Activated CD4-positive, alpha-beta memory T cell treated with anti-CD3 and anti-CD28 coated beads for 36 hours (primary cell): ENCODE measurements at regions not wholly inside any gene's neighbourhood (a gene's known extent, or its start where the extent isn't known, plus 50 kb on each side); places are given as distances from the start of the nearest gene placed in this dataset.
A peak's percentile ranks its signal among the peaks of the same experiment; 100 is the strongest.
"Not testable (repeated sequence)": the region's sequence is repeated elsewhere in the genome, so short reads cannot be mapped to it uniquely, and the experiment has no call there.

Experiments
- CTCF ChIA-PET: fragments of 350-600 bp; sonication (Branson Sonifier 250); formaldehyde crosslinking; loops from one replicate; lab custom pipeline; 2021; ENCODE audit warnings: antibody characterized with exemption, inconsistent platforms; lab: Charles Lee
- POLR2A ChIA-PET: fragments of 350-600 bp; sonication (Branson Sonifier 250); formaldehyde crosslinking; loops from one replicate; lab custom pipeline; 2021; ENCODE audit warnings: antibody characterized with exemption; lab: Charles Lee
- DNase-seq: peaks from one replicate; pipeline ENCODE4 v3.0.0-alpha.2; 2020
- H3K27ac Mint-ChIP-seq: one replicate; pipeline ENCODE4 v1.8.0; 2021; ENCODE audit warnings: mixed read lengths
- H3K27me3 Mint-ChIP-seq: one replicate; pipeline ENCODE4 v1.8.0; 2021; ENCODE audit warnings: mixed read lengths
- H3K36me3 Mint-ChIP-seq: one replicate; pipeline ENCODE4 v1.8.0; 2021; ENCODE audit warnings: mixed read lengths
- H3K4me1 Mint-ChIP-seq: one replicate; pipeline ENCODE4 v1.8.0; 2021; ENCODE audit warnings: low read depth, mixed read lengths
- H3K4me3 Mint-ChIP-seq: one replicate; pipeline ENCODE4 v1.8.0; 2021; ENCODE audit warnings: mild to moderate bottlenecking, mixed read lengths
- H3K9me3 Mint-ChIP-seq: one replicate; pipeline ENCODE4 v1.8.0; 2021; ENCODE audit warnings: mixed read lengths
- intact Hi-C: fragments of 100-400 bp; cut with micrococcal nuclease; formaldehyde crosslinking; loops from one replicate; pipeline ENCODE4 v1.15.1; 2023

- Mint-ChIP-seq H3K27ac (no peak overlapping the region), H3K9me3 (no peaks in the 10 kb centered on the region), H3K4me3 (no peak overlapping the region), H3K4me1 (no peaks in the 10 kb centered on the region), H3K27me3 (peaks cover 12% of the 10 kb centered on the region), H3K36me3 (no peaks in the 10 kb centered on the region)
- CTCF ChIA-PET: interaction anchor here (0.7 kb wide), 2 partner anchors 25 to 202 kb away, joined by 3 read pairs; no protein-coding TSS in a partner anchor
- intact Hi-C loops: no loop called here
- POLR2A ChIA-PET: no interaction called here
- DNase-seq: no peak
Measured at GRCh38 chr10:45209888-45210287, 105.5 kb downstream of the OR13A1 start.

GRCh38 chr10:45211576-45211975 is 103.8 kb downstream of the OR13A1 start:
- Mint-ChIP-seq H3K36me3 (no peaks in the 10 kb centered on the region), H3K27ac (no peak overlapping the region), H3K9me3 (no peaks in the 10 kb centered on the region), H3K4me3 (no peak overlapping the region), H3K27me3 (peaks cover 11% of the 10 kb centered on the region), H3K4me1 (no peaks in the 10 kb centered on the region)
- ChIA-PET CTCF (no interaction called here), POLR2A (no interaction called here)
- no peak for DNase-seq
- intact Hi-C loops: no loop called here

DNA sequence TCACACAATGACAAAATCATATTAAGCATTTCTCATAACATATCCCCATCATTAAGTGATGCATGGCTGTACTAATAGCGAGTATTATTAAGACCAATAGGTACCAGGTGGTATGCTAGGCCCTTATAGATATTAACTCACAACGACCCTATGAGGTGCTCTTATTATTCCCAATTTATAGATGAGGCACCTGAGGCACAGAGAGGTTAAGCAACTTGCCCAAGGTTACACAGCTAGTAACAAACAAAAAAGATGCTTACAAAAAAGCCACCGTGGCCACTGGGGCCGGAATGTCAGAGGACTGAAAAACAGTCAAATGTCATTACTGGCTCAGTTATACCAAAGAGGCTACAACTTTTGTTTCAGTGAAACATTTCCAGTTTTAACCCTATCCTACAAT is 96.0 kb downstream of the OR13A1 start:
- ChIA-PET CTCF (interaction anchor here (0.7 kb wide), 1 partner anchor 159 kb away, joined by 5 read pairs; no protein-coding TSS in a partner anchor), POLR2A (no interaction called here)
- Mint-ChIP-seq H3K27ac (no peak overlapping the region), H3K4me1 (no peaks in the 10 kb centered on the region), H3K36me3 (no peaks in the 10 kb centered on the region), H3K27me3 (no peaks in the 10 kb centered on the region), H3K4me3 (no peak overlapping the region), H3K9me3 (no peaks in the 10 kb centered on the region)
- DNase-seq: no peak
- intact Hi-C loops: no loop called here

- no peaks in the 10 kb centered on the region for H3K4me1 Mint-ChIP-seq
- H3K36me3 Mint-ChIP-seq: no peaks in the 10 kb centered on the region
- H3K27me3 Mint-ChIP-seq: no peaks in the 10 kb centered on the region
- intact Hi-C loops: no loop called here
- no peaks in the 10 kb centered on the region for H3K9me3 Mint-ChIP-seq
- H3K4me3 Mint-ChIP-seq: no peak overlapping the region
- CTCF ChIA-PET: interaction anchor here (2.5 kb wide), 1 partner anchor 14 kb away, joined by 15 read pairs; no protein-coding TSS in a partner anchor
- POLR2A ChIA-PET: interaction anchor here (0.7 kb wide), 1 partner anchor 61 kb away, joined by 3 read pairs; no protein-coding TSS in a partner anchor
- no peak for DNase-seq
- no peak overlapping the region for H3K27ac Mint-ChIP-seq
Measured at GRCh38 chr10:45220931-45221330, 94.5 kb downstream of the OR13A1 start.

- no peak for DNase-seq
- ChIA-PET POLR2A (no interaction called here), CTCF (interaction anchor here (1.1 kb wide), 1 partner anchor 11 kb away, joined by 3 read pairs; no protein-coding TSS in a partner anchor)
- Mint-ChIP-seq H3K4me3 (no peak overlapping the region), H3K27me3 (peaks cover 6% of the 10 kb centered on the region), H3K27ac (no peak overlapping the region), H3K9me3 (peaks cover 3% of the 10 kb centered on the region), H3K4me1 (no peaks in the 10 kb centered on the region), H3K36me3 (no peaks in the 10 kb centered on the region)
- intact Hi-C loops: no loop called here
Measured at GRCh38 chr10:45224219-45224841, 91.1 kb downstream of the OR13A1 start.

- CTCF ChIA-PET: interaction anchor here (1.0 kb wide), 1 partner anchor 238 kb away, joined by 3 read pairs; no protein-coding TSS in a partner anchor
- intact Hi-C loops: no loop called here
- Mint-ChIP-seq H3K4me3 (no peak overlapping the region), H3K9me3 (peaks cover 14% of the 10 kb centered on the region), H3K27ac (no peak overlapping the region), H3K4me1 (no peaks in the 10 kb centered on the region), H3K36me3 (no peaks in the 10 kb centered on the region), H3K27me3 (peaks cover 13% of the 10 kb centered on the region)
- no peak for DNase-seq
- POLR2A ChIA-PET: no interaction called here
Measured at GRCh38 chr10:45227042-45227441, 88.4 kb downstream of the OR13A1 start.

- peaks cover 13% of the 10 kb centered on the region for H3K27me3 Mint-ChIP-seq
- H3K4me1 Mint-ChIP-seq: no peaks in the 10 kb centered on the region
- no peaks in the 10 kb centered on the region for H3K36me3 Mint-ChIP-seq
- ChIA-PET POLR2A (no interaction called here), CTCF (interaction anchor here (0.9 to 1.0 kb wide), 2 partner anchors 23 to 237 kb away, joined by 3 to 4 read pairs; no protein-coding TSS in a partner anchor)
- intact Hi-C loops: no loop called here
- DNase-seq: no peak
- no peak overlapping the region for H3K27ac Mint-ChIP-seq
- no peak overlapping the region for H3K4me3 Mint-ChIP-seq
- peaks cover 14% of the 10 kb centered on the region for H3K9me3 Mint-ChIP-seq
Measured at GRCh38 chr10:45227456-45227855, 88.0 kb downstream of the OR13A1 start.

- CTCF ChIA-PET: no interaction called here
Measured at GRCh38 chr10:45229823-45230222, 85.6 kb downstream of the OR13A1 start.

DNA sequence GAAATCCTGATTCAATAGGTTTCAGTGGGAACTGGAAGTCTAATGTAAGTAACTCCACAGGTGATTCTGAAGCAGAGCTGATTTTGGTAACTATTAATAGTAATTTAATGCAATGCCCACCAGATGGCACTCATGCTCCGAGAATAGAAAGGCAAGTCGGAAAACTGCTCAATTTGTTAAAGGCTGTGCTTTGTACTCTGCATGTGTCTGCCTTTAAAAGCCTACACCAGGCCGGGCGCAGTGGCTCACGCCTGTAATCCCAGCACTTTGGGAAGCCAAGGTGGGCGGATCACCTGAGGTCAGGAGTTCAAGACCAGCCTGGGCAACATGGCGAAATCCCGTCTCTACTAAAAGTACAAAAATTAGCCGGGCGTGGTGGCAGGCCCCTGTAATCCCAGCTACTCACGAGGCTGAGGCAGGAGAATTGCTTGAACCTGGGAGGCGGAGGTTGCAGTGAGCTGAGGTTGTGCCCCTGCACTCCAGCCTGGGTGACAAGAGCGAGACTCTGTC is 80.1 kb downstream of the OR13A1 start:
- H3K27ac Mint-ChIP-seq, H3K4me1 Mint-ChIP-seq, H3K36me3 Mint-ChIP-seq, H3K4me3 Mint-ChIP-seq, H3K9me3 Mint-ChIP-seq, POLR2A ChIA-PET: not testable (repeated sequence)
- CTCF ChIA-PET: interaction anchor here (0.6 to 2.4 kb wide), 15 partner anchors 9 to 259 kb away, joined by 3 to 15 read pairs (median 4); no protein-coding TSS in a partner anchor
- H3K27me3 Mint-ChIP-seq: peaks cover 11% of the 10 kb centered on the region
- DNase-seq: peak; percentile 69
- intact Hi-C loops: loop anchor here (5.0 kb wide), 2 partner anchors 228 to 437 kb away; partner anchors contain the start of gene ZFAND4

More at GRCh38 chr10:45229823-45230222, 85.6 kb downstream of the OR13A1 start:
- H3K4me3 Mint-ChIP-seq: no peak overlapping the region
- no peak overlapping the region for H3K27ac Mint-ChIP-seq
- H3K9me3 Mint-ChIP-seq: peaks cover 14% of the 10 kb centered on the region
- peaks cover 18% of the 10 kb centered on the region for H3K27me3 Mint-ChIP-seq
- no peak for DNase-seq
- H3K4me1 Mint-ChIP-seq: no peaks in the 10 kb centered on the region
- POLR2A ChIA-PET: no interaction called here
- intact Hi-C loops: no loop called here
- H3K36me3 Mint-ChIP-seq: no peaks in the 10 kb centered on the region

DNA sequence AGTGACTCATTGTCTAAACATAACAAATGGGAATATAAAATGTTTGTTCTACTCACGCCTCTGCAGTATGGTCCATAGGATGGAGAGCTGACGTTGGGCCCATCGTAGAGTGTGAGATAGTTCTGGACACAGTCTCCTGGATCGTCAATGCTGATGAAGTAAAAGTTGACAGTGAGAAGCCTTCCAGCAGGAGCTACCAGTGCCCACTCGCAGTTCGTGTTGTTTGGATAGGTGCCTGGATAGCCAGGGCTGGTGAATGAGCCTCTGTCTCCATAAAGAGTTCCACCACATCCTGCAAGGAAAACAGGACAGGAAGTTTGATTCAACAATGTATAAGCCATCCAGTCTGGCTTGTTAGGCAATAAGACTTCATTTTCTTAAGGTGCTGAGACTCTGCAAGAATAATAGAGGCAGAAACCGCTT is 79.6 kb downstream of the OR13A1 start:
- Mint-ChIP-seq H3K36me3 (no peaks in the 10 kb centered on the region), H3K4me1 (no peaks in the 10 kb centered on the region), H3K27me3 (peaks cover 8% of the 10 kb centered on the region), H3K27ac (no peak overlapping the region), H3K9me3 (no peaks in the 10 kb centered on the region), H3K4me3 (no peak overlapping the region)
- POLR2A ChIA-PET: no interaction called here
- DNase-seq: no peak
- intact Hi-C loops: loop anchor here (5.0 kb wide), 2 partner anchors 229 to 436 kb away; partner anchors contain the start of gene ZFAND4
- CTCF ChIA-PET: interaction anchor here (1.0 to 2.4 kb wide), 10 partner anchors 11 to 232 kb away, joined by 3 to 15 read pairs (median 4); no protein-coding TSS in a partner anchor

DNA sequence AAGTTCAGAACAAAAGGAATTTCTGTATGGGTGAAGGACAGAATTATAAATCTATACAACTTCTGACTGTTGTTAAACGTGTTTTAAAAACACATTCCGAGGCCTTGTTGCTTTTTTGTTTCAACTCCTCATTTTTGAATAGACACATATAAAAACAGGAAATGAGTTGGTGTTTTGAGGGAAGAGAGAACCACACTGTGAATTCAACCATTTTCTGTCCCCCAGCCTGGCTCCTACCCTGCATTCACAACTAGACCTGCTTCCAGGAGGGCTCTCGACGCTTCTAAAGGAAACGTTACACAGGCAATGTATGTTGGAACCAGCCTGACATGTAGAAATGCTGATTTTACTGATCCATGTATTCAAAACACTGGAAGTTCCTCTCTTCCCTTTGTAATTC is 76.5 kb downstream of the OR13A1 start:
- intact Hi-C loops: loop anchor here (5.0 kb wide), 2 partner anchors 232 to 433 kb away; partner anchors contain the start of gene ZFAND4
- no peak overlapping the region for H3K27ac Mint-ChIP-seq
- CTCF ChIA-PET: no interaction called here
- H3K27me3 Mint-ChIP-seq: peaks cover 5% of the 10 kb centered on the region
- no peaks in the 10 kb centered on the region for H3K36me3 Mint-ChIP-seq
- DNase-seq: no peak
- no peak overlapping the region for H3K4me3 Mint-ChIP-seq
- POLR2A ChIA-PET: no interaction called here
- H3K4me1 Mint-ChIP-seq: peaks cover 2% of the 10 kb centered on the region
- H3K9me3 Mint-ChIP-seq: no peaks in the 10 kb centered on the region

DNA sequence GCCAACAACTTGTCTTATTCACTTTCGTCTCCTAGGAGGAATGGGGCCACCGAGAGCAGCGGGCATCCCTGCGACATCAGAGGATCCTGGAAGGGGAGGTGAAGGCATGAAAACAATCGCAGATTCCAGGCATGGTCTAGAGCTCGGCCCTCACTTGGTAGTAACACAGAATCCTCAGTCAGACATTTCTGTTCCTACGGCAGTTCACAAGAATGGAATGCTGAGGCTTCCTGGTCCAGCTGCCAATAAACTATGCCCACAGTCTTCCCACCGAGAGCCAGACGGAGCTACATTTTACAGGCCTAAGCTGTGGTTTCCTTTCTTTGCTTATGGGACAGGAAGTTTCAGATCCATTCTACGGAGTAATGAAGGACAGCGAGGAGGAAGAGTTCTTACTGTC is 75.8 kb downstream of the OR13A1 start:
- H3K9me3 Mint-ChIP-seq: no peaks in the 10 kb centered on the region

More for the DNA sequence above, 75.8 kb downstream of the OR13A1 start:
- CTCF ChIA-PET: interaction anchor here (1.7 kb wide), 1 partner anchor 10 kb away, joined by 6 read pairs; no protein-coding TSS in a partner anchor
- POLR2A ChIA-PET: no interaction called here
- Mint-ChIP-seq H3K36me3 (no peaks in the 10 kb centered on the region), H3K4me1 (peaks cover 2% of the 10 kb centered on the region), H3K27ac (no peak overlapping the region), H3K4me3 (no peak overlapping the region), H3K27me3 (peaks cover 3% of the 10 kb centered on the region)
- DNase-seq: no peak
- intact Hi-C loops: loop anchor here (5.0 kb wide), 2 partner anchors 232 to 433 kb away; partner anchors contain the start of gene ZFAND4
